GM19395 (cell line): ENCODE measurements at regions not wholly inside any gene's neighbourhood (a gene's known extent, or its start where the extent isn't known, plus 50 kb on each side); places are given as distances from the start of the nearest gene placed in this dataset.
"Not testable (repeated sequence)": the region's sequence is repeated elsewhere in the genome, so short reads cannot be mapped to it uniquely, and the experiment has no call there.

Source experiments
- ATAC-seq: cut with Tn5 transposase; IDR thresholded peaks from one replicate; pipeline ENCODE4 v1.9.1; 2021; ENCODE audit warnings: mild to moderate bottlenecking, moderate library complexity; ENCODE audit not compliant: unreplicated experiment

DNA sequence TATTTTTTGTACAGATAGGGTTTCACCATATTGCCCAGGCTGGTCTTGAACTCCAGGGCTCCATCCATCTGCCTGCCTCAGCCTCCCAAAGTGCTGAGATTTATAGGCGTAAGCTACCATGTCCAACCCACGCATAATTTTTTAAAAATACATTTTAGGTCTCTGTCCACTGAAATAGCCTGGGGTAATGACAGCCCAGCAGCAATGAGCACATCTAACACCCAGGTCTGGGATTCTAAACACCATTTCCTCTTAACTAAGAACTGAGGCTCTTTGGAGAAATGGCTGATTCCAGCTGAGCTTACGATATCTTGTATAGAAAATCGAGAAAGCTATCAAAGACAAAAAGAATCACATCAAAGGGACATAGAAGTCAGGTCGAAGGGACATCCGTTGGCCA is 245.3 kb downstream of the PARN start:
- no peak for ATAC-seq

GRCh38 chr16:14383844-14384243 is 246.2 kb downstream of the PARN start:
- ATAC-seq: not testable (repeated sequence)

GRCh38 chr16:14378689-14379467 is 251.2 kb downstream of the PARN start:
- ATAC-seq: no peak

- ATAC-seq: no peak
Observed at GRCh38 chr16:14378131-14378551, 251.9 kb downstream of the PARN start.

- ATAC-seq: no peak
Observed at GRCh38 chr16:14377326-14377725, 252.7 kb downstream of the PARN start.

DNA sequence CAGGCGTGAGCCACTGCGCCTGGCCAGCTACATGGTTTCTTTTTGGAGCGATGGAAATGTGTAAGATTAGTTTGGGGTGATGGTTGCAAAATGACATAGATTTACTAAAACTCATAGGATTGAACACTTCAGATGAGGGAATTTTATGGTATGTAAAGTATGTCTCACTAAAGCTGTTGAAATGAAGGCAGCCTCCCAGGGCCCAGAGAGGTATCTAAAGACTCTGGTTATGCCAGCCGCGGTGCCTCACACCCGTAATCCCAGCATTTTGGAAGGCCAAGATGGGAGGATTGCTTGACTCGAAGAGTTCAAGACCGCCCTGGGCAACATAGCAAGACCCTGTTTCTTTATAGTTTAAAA is 254.9 kb downstream of the PARN start:
- ATAC-seq: no peak

GRCh38 chr16:14374451-14375131 is 255.5 kb downstream of the PARN start:
- no peak for ATAC-seq

GRCh38 chr16:14373896-14374295 is 256.2 kb downstream of the PARN start:
- ATAC-seq: no peak

DNA sequence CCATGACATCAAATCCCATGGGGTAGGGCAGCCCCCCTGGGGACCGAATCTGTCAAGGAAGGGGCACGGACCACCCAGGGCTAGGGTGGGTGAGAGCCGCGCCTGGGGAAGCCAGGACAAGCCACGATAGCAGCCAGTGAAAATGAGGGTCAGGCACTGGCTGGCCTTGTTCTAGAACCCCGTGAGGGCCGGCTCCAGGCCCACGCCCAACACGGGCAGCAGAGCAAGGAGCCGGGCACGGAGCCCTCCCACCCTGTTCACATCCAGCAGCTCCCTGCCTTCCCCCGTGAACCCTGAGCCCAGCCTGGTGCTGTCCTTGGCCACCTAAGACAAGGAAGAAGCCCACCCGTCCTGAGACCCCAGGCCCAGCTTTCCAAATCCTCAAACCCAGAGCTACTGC is 256.7 kb downstream of the PARN start:
- ATAC-seq: no peak

- no peak for ATAC-seq
Observed at GRCh38 chr16:14372471-14372870, 257.6 kb downstream of the PARN start.

DNA sequence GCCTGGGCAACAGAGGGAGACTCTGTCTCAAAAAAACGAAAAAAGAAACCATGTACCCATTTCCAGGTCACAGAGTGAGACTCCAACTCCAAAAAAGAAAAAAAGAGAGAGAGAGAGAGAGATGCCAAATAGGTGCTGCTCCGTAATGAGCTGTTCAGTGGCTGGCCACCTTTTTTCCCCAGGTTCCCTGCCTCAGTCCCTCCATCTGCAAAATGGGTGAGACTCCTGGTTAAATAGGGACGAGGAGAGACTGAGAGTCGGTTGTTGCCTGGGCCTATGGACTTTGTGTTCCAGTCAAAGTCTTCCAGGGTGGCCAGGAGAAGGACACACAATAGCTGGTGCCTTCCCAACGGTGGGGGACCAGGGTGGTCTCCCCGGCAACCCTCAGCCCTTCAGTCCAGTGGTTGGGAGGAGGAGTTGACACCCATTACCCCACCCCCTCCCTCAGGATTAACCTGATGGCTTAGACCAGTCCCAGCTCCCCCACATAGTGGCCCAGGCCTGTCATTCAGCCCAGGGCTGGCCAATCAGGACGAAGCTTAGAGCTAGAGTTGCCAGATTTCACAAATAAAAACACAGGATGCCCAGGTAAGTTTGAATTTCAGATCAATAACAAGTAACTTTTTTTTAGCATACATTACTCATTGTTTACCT is 258.2 kb downstream of the PARN start:
- no peak for ATAC-seq

- ATAC-seq: no peak
Observed at GRCh38 chr16:14370736-14371234, 259.3 kb downstream of the PARN start.

DNA sequence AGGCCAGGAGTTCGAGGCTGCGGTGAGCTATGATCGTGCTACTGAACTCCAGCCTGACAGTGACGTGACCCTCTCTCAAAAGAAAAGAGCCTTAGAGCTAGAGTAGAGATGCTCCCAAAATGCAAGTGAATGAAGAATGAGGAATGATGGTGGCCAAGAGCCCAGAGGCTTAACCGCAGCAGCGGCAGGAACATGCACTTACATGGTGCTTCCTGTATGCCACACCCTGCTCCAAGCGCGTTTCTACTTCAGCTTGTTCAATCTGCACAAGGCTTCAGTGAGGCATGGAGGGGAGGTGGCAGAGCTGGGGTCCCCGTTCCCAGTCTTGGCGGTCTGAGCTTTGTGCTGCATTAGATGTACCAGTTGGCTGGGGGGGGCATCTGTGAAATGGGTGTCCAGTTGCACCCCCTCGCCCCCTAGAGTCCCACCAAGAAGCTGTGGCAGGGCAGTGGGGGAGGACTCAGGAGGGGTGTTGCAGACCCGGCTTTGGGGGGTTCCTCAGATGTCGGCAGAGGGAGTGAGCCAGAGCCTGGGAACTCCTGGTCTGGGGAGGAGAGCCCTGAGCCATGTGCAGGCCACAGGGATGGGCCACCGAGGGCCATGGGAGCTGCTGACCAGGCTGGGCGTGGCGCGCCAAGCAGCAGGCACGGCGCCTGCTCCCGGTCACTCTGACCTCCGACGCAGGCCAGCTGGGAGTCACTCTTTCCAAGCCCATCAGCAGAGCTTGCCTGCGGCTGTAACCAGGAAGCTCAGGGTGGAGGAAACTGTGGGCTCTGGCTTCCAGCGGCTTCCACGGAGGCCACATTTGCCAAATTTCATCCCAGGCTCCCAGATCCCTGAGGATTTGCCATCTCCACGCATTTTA is 260.1 kb downstream of the PARN start:
- no peak for ATAC-seq

DNA sequence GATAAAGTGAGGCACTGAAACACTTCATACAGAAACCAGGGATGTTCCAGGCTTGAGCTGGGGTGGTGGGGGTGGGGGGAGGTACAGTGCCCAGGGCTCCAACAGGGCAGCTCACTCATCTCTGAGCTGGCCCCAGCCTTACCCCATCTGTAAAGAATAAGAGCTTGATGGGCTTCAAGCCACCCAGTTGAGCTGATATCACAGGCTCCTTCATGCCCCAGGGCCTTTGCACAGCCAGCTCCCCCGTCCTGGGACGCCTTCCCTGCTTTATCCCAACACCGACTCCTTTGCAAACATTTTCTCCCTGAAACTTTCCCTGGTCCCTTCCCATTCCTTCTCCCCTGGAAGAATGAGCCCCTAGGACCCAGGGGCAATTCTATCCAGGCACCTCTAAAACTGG is 261.7 kb downstream of the PARN start:
- ATAC-seq: no peak

DNA sequence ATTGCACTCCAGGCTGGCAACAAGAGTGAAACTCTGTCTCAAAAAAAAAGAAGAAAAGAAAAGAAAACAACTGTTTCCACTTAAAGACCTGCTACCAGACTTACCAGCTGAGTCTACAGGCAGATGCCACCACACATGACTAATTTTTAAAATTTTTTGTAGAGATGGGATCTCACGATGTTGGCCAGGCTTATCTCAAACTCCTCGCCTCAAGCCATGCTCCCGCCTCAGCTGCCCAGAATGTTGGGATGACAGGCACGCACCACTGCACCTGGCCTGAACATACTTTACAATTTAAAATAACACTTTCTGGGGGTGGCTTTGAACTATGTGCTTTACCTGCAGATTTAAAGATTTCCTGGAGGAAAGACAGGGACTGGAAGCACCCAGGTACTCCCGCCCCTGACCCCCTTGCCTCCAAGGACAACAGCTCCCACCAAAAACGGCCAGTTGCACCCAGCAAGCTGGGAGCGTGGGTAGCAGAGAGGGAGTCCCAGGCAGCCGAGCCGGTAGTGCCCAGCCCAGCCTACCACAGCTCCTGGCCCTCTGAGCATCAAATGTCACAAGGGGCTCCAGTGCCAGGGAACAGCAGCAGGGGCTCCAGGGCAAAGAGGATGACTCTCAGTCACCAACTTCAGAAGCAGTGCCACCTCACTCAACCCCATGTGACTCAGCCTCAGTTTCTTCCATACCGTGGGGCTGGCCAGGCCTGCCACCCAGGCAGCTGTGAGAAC is 262.9 kb downstream of the PARN start:
- no peak for ATAC-seq

- no peak for ATAC-seq
Observed at GRCh38 chr16:14366447-14366846, 263.6 kb downstream of the PARN start.

GRCh38 chr16:14365200-14365851 is 264.7 kb downstream of the PARN start:
- no peak for ATAC-seq

DNA sequence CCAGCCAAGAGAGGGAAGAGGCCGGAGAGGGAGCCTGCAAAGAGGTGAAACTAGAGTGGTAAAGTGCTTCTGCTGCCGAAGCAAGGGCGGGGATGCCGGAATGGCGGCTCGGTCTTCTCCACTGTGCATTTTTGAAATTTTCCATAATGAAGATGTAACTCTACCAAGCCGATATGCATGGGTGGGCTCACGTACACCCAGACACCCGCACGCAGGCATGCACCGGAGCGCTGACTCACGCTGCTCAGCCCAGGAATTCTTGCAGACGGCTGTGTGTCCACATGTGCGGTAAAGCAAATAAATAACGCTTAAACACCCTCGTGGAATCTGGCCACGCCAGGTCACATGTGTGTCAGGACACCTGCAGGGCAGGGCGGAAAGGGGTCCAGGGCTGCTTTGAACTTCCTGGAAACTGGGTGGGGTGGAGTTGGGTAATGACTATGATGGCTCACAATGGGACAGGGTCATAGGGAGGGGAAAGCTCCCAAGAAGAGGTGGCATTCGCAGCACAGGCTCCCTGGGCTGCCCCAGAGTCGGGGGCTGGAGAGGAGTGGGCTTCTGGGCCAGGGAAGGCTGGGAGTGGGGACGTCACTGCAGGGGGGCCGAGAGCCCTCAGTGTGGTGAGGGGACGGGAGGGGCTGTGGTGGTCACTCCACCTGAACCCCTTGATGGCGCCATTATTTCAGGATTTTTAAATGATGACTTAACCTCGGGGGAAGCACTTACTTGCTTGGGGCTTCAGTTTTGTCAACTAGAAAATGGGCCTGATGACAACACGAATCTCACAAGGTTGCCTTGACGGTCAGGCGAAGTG is 265.5 kb downstream of the PARN start:
- ATAC-seq: no peak

GRCh38 chr16:14364112-14364385 is 266.0 kb downstream of the PARN start:
- no peak for ATAC-seq
